GM18868 (cell line): ENCODE measurements at regions not wholly inside any gene's neighbourhood (a gene's known extent, or its start where the extent isn't known, plus 50 kb on each side); places are given as distances from the start of the nearest gene placed in this dataset.

Experiments used
- ATAC-seq: cut with Tn5 transposase; IDR thresholded peaks from one replicate; pipeline ENCODE4 v1.9.1; 2021; ENCODE audit warnings: mild to moderate bottlenecking, moderate library complexity; ENCODE audit not compliant: unreplicated experiment

DNA sequence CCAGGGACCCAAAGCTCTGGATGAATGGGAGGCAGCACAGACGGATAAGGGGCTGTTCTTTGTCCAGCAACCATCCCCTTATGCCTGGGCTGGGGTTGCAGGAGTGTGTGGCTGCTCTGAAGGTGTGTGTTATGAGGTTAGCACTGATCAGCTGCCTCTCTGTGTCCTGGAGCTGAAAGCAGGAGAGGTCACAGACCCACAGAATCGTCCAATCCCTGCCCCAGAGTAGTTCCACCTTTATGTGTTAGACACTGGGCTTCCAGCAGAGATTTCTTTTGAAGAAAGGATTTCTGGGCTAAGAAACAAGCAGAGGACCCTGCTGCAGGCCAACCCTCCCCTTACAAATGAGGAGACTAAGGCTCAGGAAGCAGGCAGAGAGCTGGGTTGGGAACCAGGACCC, 62.4 kb downstream of the ARL6IP4 start:
- ATAC-seq, result no peak

DNA sequence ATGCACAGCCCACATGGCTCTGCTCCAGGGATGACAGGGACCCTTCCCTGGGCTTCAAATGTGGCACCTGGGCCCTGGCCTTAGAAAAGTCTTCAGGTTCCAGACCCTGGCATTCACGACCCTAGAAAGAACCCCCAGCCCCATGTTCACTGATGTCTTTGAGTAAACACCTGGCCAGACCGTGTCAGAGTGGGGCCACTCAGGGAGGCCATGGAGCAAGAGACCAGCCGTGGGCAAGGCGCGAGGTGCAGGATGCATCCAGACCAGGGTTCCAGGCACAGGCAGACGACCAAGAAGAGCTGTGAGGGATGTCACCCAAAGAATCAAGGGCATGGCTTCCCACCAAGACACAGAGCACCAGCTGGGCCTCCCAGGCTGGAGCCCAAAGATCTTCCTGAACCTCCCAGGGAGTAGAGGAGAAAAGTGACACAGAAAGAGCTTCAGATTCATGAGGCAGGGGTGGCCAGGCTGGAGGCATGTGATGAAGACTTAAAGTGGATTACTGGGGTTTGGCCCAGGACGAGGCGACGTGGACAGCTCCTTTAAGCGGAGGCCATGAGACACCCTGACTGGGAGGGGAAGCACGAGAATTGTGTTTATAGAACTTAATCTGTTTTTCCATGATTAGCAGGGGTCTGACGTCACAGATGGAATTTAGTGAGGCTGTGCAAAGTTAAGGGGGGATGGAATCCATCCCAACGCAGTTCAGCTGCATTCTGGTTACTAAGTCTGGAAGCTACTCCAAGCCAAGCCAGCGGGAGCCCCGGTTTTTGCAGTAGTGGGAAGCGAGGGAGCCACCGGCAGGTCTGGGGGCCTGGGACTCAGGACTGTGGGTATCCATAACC, 61.6 kb downstream of the ARL6IP4 start:
- no peak for ATAC-seq

DNA sequence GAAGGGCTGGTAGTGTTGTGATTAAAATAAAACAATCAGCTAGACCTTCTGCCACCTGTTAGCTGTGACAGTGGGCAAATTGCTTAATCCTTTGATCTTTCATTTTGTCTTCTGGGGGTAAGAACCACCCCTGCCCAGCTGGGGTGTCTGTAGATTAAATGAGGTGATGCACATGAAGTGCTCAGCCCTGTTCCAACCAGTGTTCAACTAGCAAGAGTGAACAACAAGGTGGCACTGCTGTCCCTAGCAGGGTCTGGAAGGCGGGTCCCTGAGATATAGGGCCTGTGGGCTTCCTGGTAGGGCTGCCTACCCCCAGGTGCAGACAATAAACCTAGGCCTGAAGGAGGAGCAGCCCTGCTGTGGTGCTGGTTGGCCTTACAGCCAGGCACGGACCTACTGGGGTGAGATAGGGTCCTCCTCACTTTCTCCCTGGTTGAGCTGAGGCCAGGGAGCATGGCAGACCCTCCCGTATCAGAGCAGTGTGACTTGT, 60.6 kb downstream of the ARL6IP4 start:
- ATAC-seq, result no peak

DNA sequence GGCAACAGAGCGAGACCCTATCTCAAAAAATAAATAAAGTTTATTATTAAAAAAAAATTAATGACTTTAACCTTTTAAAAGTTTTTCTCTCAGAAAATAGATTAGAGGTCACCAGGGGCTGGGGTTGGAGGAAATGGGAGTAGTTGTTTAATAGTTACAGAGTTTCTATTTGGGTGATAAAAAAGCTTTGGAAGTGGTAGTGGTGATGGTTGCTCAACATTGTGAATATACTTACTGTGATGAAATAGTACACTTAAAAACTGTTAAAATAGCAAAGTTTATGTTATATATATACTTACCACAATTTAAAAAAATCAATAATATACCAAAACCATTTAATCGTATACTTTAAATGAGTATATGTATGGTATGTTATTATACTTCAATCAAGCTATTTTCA, 59.6 kb downstream of the ARL6IP4 start:
- ATAC-seq, result no peak

DNA sequence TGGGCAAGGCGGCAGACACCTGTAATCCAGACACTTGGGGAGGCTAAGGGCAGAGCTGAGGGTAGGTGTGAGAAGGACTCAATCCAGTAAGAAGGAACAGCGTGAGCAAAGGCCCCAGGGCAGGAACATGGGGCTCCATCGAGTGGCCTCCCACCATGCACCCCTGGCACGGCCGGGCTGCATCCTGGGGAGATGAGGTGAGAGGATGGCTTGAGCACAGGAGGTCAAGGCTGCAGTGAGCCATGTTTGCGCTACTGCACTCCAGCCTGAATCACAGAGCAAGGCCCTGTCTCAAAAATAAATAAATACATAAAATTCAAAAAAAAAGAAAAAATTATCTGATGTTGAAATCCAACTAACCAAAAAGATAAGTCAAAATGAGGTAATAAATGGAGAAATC, 58.5 kb downstream of the ARL6IP4 start:
- no peak for ATAC-seq

GRCh38 chr12:123038486-123038885, 58.0 kb downstream of the ARL6IP4 start:
- ATAC-seq, result no peak

- ATAC-seq, result no peak
Observed at GRCh38 chr12:123037791-123038190, 57.3 kb downstream of the ARL6IP4 start.

- no peak for ATAC-seq
Observed at GRCh38 chr12:123036466-123037285, 56.2 kb downstream of the ARL6IP4 start.

DNA sequence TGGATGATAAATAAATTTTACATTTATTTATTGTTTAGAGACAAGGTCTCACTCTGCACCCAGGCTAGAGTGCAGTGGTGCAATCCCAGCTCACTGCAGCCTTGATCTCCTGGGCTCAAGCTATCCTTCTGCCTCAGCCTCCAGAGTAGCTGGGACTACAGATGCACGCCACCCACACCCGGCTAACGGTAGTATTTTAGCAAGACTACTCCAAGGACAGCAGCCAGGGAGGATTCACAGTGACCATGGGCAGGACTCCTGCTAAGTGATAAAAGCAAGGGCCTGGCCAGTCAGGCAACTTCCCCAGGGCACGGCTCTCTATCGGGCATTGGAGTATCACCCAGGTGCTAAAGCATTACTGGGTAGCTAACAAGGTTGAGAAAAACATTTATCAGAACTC, 55.4 kb downstream of the ARL6IP4 start:
- ATAC-seq, result no peak

- ATAC-seq, result no peak
Observed at GRCh38 chr12:123034865-123035264, 54.4 kb downstream of the ARL6IP4 start.

GRCh38 chr12:123034022-123034541, 53.6 kb downstream of the ARL6IP4 start:
- ATAC-seq, result no peak

GRCh38 chr12:123033392-123034021, 53.0 kb downstream of the ARL6IP4 start:
- no peak for ATAC-seq

- ATAC-seq, result no peak
Observed at GRCh38 chr12:123032736-123033391, 52.4 kb downstream of the ARL6IP4 start.
